ENCODE measurements at regions not wholly inside any gene's neighbourhood (a gene's known extent, or its start where the extent isn't known, plus 50 kb on each side); places are given as distances from the start of the nearest gene placed in this dataset.

- H3K4me3 ChIP-seq, result no peak overlapping the region
- H3K27me3 ChIP-seq, result no peaks in the 10 kb centered on the region
- DNase-seq (ENCODE audit: low spot score in 2 of 2), result no peak
- H3K27ac ChIP-seq, result no peak overlapping the region
- TF ChIP-seq CTCF (IDR thresholded peaks at IDR 0.05) (no peak), EP300 (IDR thresholded peaks at IDR 0.05) (no peak), POLR2A (IDR thresholded peaks at IDR 0.05) (no peak)
- no peaks in the 10 kb centered on the region for H3K4me1 ChIP-seq
- WGBS, 2 donors, result 66 to 74% methylated on average over 10 of the region's 10 CpGs
- no peaks in the 10 kb centered on the region for H3K36me3 ChIP-seq
- H3K9me3 ChIP-seq, result peaks cover 0 to 37% (median 4%) of the 10 kb centered on the region in 4 donors
These were observed 562.1 kb downstream of the TBC1D22A start for GRCh38 chr22:47324435-47324990.

GRCh38 chr22:47323518-47323917 lies 561.1 kb downstream of the TBC1D22A start:
- 82 to 84% methylated on average over 6 of the region's 6 CpGs for WGBS, 2 donors
- TF ChIP-seq POLR2A (IDR thresholded peaks at IDR 0.05), result no peak
- no peak for TF ChIP-seq EP300 (IDR thresholded peaks at IDR 0.05)
- TF ChIP-seq CTCF (IDR thresholded peaks at IDR 0.05), result no peak

GRCh38 chr22:47322854-47323253 lies 560.4 kb downstream of the TBC1D22A start:
- no peak for TF ChIP-seq EP300 (IDR thresholded peaks at IDR 0.05)
- no peak for TF ChIP-seq CTCF (IDR thresholded peaks at IDR 0.05)
- no peak for TF ChIP-seq POLR2A (IDR thresholded peaks at IDR 0.05)
- no peak for DNase-seq (ENCODE audit: low spot score in 2 of 2)
- Histone ChIP-seq H3K9me3 (peaks cover 0 to 38% (median 4%) of the 10 kb centered on the region in 4 donors), H3K36me3 (no peaks in the 10 kb centered on the region), H3K4me1 (no peaks in the 10 kb centered on the region), H3K27ac (no peak overlapping the region), H3K27me3 (no peaks in the 10 kb centered on the region), H3K4me3 (no peak overlapping the region)
- 59 to 66% methylated on average over 7 of the region's 7 CpGs for WGBS, 2 donors

More at GRCh38 chr22:47323518-47323917, 561.1 kb downstream of the TBC1D22A start:
- Histone ChIP-seq H3K4me3 (no peak overlapping the region), H3K9me3 (peaks cover 0 to 38% (median 4%) of the 10 kb centered on the region in 4 donors), H3K36me3 (no peaks in the 10 kb centered on the region), H3K27ac (no peak overlapping the region), H3K4me1 (no peaks in the 10 kb centered on the region), H3K27me3 (no peaks in the 10 kb centered on the region)
- DNase-seq (ENCODE audit: low spot score in 2 of 2), result no peak

- H3K27ac ChIP-seq, result no peak overlapping the region
- no peaks in the 10 kb centered on the region for H3K36me3 ChIP-seq
- no peak for DNase-seq (ENCODE audit: low spot score in 2 of 2)
- no peaks in the 10 kb centered on the region for H3K27me3 ChIP-seq
- WGBS, 2 donors, result 79 to 88% methylated on average over 1 of the region's 1 CpG
- peaks cover 0 to 37% (median 4%) of the 10 kb centered on the region in 4 donors for H3K9me3 ChIP-seq
- TF ChIP-seq POLR2A (IDR thresholded peaks at IDR 0.05) (no peak), CTCF (IDR thresholded peaks at IDR 0.05) (no peak), EP300 (IDR thresholded peaks at IDR 0.05) (no peak)
- no peak overlapping the region for H3K4me3 ChIP-seq
- H3K4me1 ChIP-seq, result no peaks in the 10 kb centered on the region
These were observed 558.1 kb downstream of the TBC1D22A start for GRCh38 chr22:47320560-47320959.

- H3K4me3 ChIP-seq, result no peak overlapping the region
- TF ChIP-seq EP300 (IDR thresholded peaks at IDR 0.05) (no peak), POLR2A (IDR thresholded peaks at IDR 0.05) (no peak), CTCF (IDR thresholded peaks at IDR 0.05) (no peak)
- no peaks in the 10 kb centered on the region for H3K27me3 ChIP-seq
- H3K4me1 ChIP-seq, result no peaks in the 10 kb centered on the region
- WGBS, 2 donors, result 72 to 74% methylated on average over 9 of the region's 9 CpGs
- H3K9me3 ChIP-seq, result peaks cover 0 to 31% (median 4%) of the 10 kb centered on the region in 4 donors
- H3K27ac ChIP-seq, result no peak overlapping the region
- no peaks in the 10 kb centered on the region for H3K36me3 ChIP-seq
- no peak for DNase-seq (ENCODE audit: low spot score in 2 of 2)
These were observed 555.7 kb downstream of the TBC1D22A start for GRCh38 chr22:47318041-47318737.

Data from tibial nerve (tissue), 4 donors.